22Rv1 (cell line): ENCODE measurements at regions not wholly inside any gene's neighbourhood (a gene's known extent, or its start where the extent isn't known, plus 50 kb on each side); places are given as distances from the start of the nearest gene placed in this dataset.

Experiments
- CTCF ChIP-seq: fragments of 450-650 bp; IDR thresholded peaks from 2 replicates; pipeline ENCODE4 v1.5.1; 2017; ENCODE audit warnings: mild to moderate bottlenecking
- ZFX ChIP-seq: fragments of 450-650 bp; IDR thresholded peaks from 2 replicates; pipeline ENCODE4 v1.6.1; 2017; ENCODE audit warnings: antibody characterized with exemption, borderline replicate concordance

GRCh38 chr6:47905717-47906116 is 123.9 kb downstream of the OPN5 start:
- TF ChIP-seq CTCF, result no peak
- TF ChIP-seq ZFX, result no peak
